GM23338 (cell line): ENCODE measurements at regions not wholly inside any gene's neighbourhood (a gene's known extent, or its start where the extent isn't known, plus 50 kb on each side); places are given as distances from the start of the nearest gene placed in this dataset.

Experiments used
- ATAC-seq: fragments of 200-7000 bp; cut with Tn5 transposase; 3 replicates; pipeline ENCODE4 v1.9.1; 2020
- DNase-seq: peaks from one replicate; pipeline ENCODE4 v3.0.0-alpha.2; 2015; ENCODE audit warnings: low spot score
- H2AFZ ChIP-seq: fragments of 200-600 bp; sonication (generic); 2 replicates; pipeline ENCODE4 v1.8.0; 2016; ENCODE audit warnings: antibody characterized with exemption, mild to moderate bottlenecking, moderate library complexity
- H3F3A ChIP-seq: fragments of 200-600 bp; sonication (generic); replicated peaks from 2 replicates; pipeline ENCODE4 v1.8.0; 2017; ENCODE audit warnings: antibody characterized with exemption, mixed run types, low read depth
- H3K27ac ChIP-seq: fragments of 200-600 bp; sonication (generic); 2 replicates; pipeline ENCODE4 v1.6.1; 2016; ENCODE audit warnings: low read depth
- H3K27me3 ChIP-seq: fragments of 200-600 bp; sonication (generic); 2 replicates; pipeline ENCODE4 v1.8.0; 2016; ENCODE audit warnings: mild to moderate bottlenecking, mixed run types, moderate library complexity; ENCODE audit not compliant: insufficient read depth
- H3K36me3 ChIP-seq: fragments of 200-600 bp; sonication (generic); 2 replicates; pipeline ENCODE4 v1.8.0; 2016; ENCODE audit warnings: mild to moderate bottlenecking; ENCODE audit not compliant: insufficient read depth
- H3K4me1 ChIP-seq: fragments of 200-600 bp; sonication (generic); 2 replicates; pipeline ENCODE4 v1.8.0; 2016; ENCODE audit warnings: mild to moderate bottlenecking, moderate library complexity; ENCODE audit not compliant: insufficient read depth
- H3K4me2 ChIP-seq: fragments of 200-600 bp; sonication (generic); 2 replicates; pipeline ENCODE4 v1.7.1; 2017; ENCODE audit warnings: mixed run types
- H3K4me3 ChIP-seq: fragments of 200-600 bp; sonication (generic); 2 replicates; pipeline ENCODE4 v1.6.1; 2016; ENCODE audit warnings: mixed run types
- H3K79me2 ChIP-seq: fragments of 200-600 bp; sonication (generic); replicated peaks from 2 replicates; pipeline ENCODE4 v1.8.0; 2017; ENCODE audit warnings: mild to moderate bottlenecking; ENCODE audit not compliant: insufficient read depth
- H3K9me2 ChIP-seq: fragments of 200-600 bp; sonication (generic); 2 replicates; pipeline ENCODE4 v1.8.0; 2017; ENCODE audit not compliant: insufficient read depth
- H4K20me1 ChIP-seq: fragments of 200-600 bp; sonication (generic); replicated peaks from 2 replicates; pipeline ENCODE4 v1.8.0; 2017; ENCODE audit warnings: mild to moderate bottlenecking; ENCODE audit not compliant: insufficient read depth
- H3K27ac Mint-ChIP-seq: 2 replicates; pipeline ENCODE4 v1.8.0; 2020; ENCODE audit warnings: inconsistent platforms, mild to moderate bottlenecking, moderate library complexity, mixed read lengths
- H3K27me3 Mint-ChIP-seq: 3 replicates; pipeline ENCODE4 v1.8.0; 2022; ENCODE audit warnings: low read depth, mild to moderate bottlenecking, moderate library complexity, mixed read lengths, inconsistent platforms; ENCODE audit not compliant: insufficient read depth, poor library complexity
- H3K36me3 Mint-ChIP-seq: 3 replicates; pipeline ENCODE4 v1.8.0; 2021; ENCODE audit warnings: low read depth, mild to moderate bottlenecking, inconsistent platforms, moderate library complexity, mixed read lengths
- H3K4me1 Mint-ChIP-seq: 3 replicates; pipeline ENCODE4 v1.8.0; 2020; ENCODE audit warnings: mild to moderate bottlenecking, inconsistent platforms, mixed read lengths
- H3K4me3 Mint-ChIP-seq: 3 replicates; pipeline ENCODE4 v1.8.0; 2021; ENCODE audit warnings: moderate library complexity, mild to moderate bottlenecking, inconsistent platforms, mixed read lengths
- H3K9me3 Mint-ChIP-seq: 3 replicates; pipeline ENCODE4 v1.8.0; 2020; ENCODE audit warnings: moderate library complexity, mild to moderate bottlenecking, inconsistent platforms, mixed read lengths
- EZH2 ChIP-seq: fragments of 200-600 bp; sonication (generic); IDR thresholded peaks from one replicate; pipeline ENCODE4 v1.8.0; 2017; ENCODE audit warnings: antibody characterized with exemption, mild to moderate bottlenecking, low read depth; ENCODE audit not compliant: unreplicated experiment
- POLR2AphosphoS5 ChIP-seq: IDR thresholded peaks from 2 replicates; pipeline ENCODE4 v1.6.1; 2016; ENCODE audit warnings: antibody characterized with exemption, low read depth
- TF ChIP-seq, protein P1 (sequence below): fragments of 250-450 bp; sonication (Bioruptor Pico); IDR thresholded peaks from 2 replicates; pipeline ENCODE4 v1.5.0; 2020; ENCODE audit warnings: mild to moderate bottlenecking, moderate library complexity

DNA sequence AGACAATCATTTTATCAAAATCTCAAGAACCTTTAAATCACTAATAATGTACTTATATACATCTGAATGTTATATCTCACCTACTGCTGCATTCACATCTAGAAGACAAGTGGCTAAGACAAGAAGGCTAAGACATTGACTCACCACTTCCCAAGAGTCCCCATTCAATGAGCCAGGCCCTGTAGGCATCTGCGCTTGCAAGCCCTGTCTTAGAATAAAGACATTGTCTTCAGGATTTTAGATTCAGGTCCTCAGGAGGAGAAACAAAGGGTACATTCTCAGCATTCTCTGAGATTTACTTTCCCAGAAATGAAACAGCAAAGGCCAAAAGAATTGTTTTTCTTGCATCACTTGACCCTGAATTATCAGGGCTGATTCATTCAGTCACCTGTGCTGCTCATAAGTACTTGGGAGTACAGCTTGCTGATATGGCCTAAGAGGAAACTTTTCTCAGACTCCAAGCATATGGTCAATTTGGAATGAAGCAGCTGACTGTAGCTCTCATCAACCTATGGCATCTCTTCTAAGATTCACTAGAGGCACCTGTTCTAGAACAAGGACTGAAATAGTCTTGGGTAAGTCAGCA is 858.3 kb upstream of the AMELY start:
- Histone ChIP-seq H3K4me2 (no peak overlapping the region), H3F3A (no peaks in the 10 kb centered on the region), H3K79me2 (no peaks in the 10 kb centered on the region), H3K27me3 (no peaks in the 10 kb centered on the region), H3K9me2 (no peaks in the 10 kb centered on the region), H2AFZ (no peak overlapping the region), H3K4me1 (no peaks in the 10 kb centered on the region), H3K36me3 (no peaks in the 10 kb centered on the region), H4K20me1 (no peaks in the 10 kb centered on the region), H3K4me3 (no peak overlapping the region), H3K27ac (no peak overlapping the region)
- no peaks in the 10 kb centered on the region for H3K9me3 Mint-ChIP-seq
- no peak overlapping the region for H3K4me3 Mint-ChIP-seq
- H3K27me3 Mint-ChIP-seq = no peaks in the 10 kb centered on the region
- H3K36me3 Mint-ChIP-seq = no peaks in the 10 kb centered on the region
- no peak for ATAC-seq
- DNase-seq = no peak
- no peak overlapping the region for H3K27ac Mint-ChIP-seq
- no peaks in the 10 kb centered on the region for H3K4me1 Mint-ChIP-seq
- no peak for TF ChIP-seq EZH2
- no peak for TF ChIP-seq POLR2AphosphoS5

DNA sequence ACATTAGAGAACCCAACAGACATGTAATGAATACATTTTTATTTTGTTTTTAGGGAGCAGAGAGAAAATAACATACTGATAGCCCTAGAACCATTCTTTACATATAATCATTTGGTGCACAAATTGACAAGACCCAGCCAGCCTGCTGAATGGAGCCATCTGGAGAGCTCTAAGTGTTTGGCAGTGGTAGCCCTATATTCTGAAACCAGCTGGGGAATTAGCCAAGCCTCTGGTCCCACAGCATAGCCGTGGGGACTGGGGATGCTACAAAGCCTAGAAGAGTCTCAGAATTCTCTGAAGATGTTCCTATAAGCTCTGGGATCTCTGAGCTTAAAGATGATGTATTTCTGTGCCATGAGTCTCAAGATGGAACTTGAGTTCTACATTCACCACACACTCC is 857.3 kb upstream of the AMELY start:
- H3K27me3 ChIP-seq = no peaks in the 10 kb centered on the region
- H3K36me3 ChIP-seq = no peaks in the 10 kb centered on the region
- ATAC-seq = no peak
- H2AFZ ChIP-seq = no peak overlapping the region
- H3K9me2 ChIP-seq = no peaks in the 10 kb centered on the region
- Mint-ChIP-seq H3K27ac (no peak overlapping the region), H3K4me1 (no peaks in the 10 kb centered on the region), H3K36me3 (no peaks in the 10 kb centered on the region), H3K9me3 (no peaks in the 10 kb centered on the region), H3K27me3 (no peaks in the 10 kb centered on the region), H3K4me3 (no peak overlapping the region)
- no peak for DNase-seq
- TF ChIP-seq, protein P1, sequence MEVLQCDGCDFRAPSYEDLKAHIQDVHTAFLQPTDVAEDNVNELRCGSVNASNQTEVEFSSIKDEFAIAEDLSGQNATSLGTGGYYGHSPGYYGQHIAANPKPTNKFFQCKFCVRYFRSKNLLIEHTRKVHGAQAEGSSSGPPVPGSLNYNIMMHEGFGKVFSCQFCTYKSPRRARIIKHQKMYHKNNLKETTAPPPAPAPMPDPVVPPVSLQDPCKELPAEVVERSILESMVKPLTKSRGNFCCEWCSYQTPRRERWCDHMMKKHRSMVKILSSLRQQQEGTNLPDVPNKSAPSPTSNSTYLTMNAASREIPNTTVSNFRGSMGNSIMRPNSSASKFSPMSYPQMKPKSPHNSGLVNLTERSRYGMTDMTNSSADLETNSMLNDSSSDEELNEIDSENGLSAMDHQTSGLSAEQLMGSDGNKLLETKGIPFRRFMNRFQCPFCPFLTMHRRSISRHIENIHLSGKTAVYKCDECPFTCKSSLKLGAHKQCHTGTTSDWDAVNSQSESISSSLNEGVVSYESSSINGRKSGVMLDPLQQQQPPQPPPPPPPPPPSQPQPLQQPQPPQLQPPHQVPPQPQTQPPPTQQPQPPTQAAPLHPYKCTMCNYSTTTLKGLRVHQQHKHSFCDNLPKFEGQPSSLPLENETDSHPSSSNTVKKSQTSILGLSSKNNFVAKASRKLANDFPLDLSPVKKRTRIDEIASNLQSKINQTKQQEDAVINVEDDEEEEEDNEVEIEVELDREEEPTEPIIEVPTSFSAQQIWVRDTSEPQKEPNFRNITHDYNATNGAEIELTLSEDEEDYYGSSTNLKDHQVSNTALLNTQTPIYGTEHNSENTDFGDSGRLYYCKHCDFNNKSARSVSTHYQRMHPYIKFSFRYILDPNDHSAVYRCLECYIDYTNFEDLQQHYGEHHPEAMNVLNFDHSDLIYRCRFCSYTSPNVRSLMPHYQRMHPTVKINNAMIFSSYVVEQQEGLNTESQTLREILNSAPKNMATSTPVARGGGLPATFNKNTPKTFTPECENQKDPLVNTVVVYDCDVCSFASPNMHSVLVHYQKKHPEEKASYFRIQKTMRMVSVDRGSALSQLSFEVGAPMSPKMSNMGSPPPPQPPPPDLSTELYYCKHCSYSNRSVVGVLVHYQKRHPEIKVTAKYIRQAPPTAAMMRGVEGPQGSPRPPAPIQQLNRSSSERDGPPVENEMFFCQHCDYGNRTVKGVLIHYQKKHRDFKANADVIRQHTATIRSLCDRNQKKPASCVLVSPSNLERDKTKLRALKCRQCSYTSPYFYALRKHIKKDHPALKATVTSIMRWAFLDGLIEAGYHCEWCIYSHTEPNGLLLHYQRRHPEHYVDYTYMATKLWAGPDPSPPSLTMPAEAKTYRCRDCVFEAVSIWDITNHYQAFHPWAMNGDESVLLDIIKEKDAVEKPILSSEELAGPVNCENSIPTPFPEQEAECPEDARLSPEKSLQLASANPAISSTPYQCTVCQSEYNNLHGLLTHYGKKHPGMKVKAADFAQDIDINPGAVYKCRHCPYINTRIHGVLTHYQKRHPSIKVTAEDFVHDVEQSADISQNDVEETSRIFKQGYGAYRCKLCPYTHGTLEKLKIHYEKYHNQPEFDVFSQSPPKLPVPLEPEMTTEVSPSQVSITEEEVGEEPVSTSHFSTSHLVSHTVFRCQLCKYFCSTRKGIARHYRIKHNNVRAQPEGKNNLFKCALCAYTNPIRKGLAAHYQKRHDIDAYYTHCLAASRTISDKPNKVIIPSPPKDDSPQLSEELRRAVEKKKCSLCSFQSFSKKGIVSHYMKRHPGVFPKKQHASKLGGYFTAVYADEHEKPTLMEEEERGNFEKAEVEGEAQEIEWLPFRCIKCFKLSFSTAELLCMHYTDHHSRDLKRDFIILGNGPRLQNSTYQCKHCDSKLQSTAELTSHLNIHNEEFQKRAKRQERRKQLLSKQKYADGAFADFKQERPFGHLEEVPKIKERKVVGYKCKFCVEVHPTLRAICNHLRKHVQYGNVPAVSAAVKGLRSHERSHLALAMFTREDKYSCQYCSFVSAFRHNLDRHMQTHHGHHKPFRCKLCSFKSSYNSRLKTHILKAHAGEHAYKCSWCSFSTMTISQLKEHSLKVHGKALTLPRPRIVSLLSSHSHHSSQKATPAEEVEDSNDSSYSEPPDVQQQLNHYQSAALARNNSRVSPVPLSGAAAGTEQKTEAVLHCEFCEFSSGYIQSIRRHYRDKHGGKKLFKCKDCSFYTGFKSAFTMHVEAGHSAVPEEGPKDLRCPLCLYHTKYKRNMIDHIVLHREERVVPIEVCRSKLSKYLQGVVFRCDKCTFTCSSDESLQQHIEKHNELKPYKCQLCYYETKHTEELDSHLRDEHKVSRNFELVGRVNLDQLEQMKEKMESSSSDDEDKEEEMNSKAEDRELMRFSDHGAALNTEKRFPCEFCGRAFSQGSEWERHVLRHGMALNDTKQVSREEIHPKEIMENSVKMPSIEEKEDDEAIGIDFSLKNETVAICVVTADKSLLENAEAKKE (CRISPR knock-in tag) = no peak
- no peaks in the 10 kb centered on the region for H3K79me2 ChIP-seq
- no peak overlapping the region for H3K27ac ChIP-seq
- H4K20me1 ChIP-seq = no peaks in the 10 kb centered on the region
- no peak overlapping the region for H3K4me2 ChIP-seq
- no peaks in the 10 kb centered on the region for H3F3A ChIP-seq
- H3K4me1 ChIP-seq = no peaks in the 10 kb centered on the region
- H3K4me3 ChIP-seq = no peak overlapping the region
